WTC11 (cell line): ENCODE measurements at regions not wholly inside any gene's neighbourhood (a gene's known extent, or its start where the extent isn't known, plus 50 kb on each side); places are given as distances from the start of the nearest gene placed in this dataset.

Experiments
- ZNF121 ChIP-seq: sonication (generic); formaldehyde crosslinking; IDR thresholded peaks from 2 replicates; pipeline ENCODE4 v1.8.0; 2023; ENCODE audit warnings: missing genetic modification reagents
- ZNF416 ChIP-seq: fragments of 250-450 bp; sonication (Bioruptor Pico); IDR thresholded peaks from 2 replicates; pipeline ENCODE4 v1.9.0; 2021; ENCODE audit warnings: mild to moderate bottlenecking, inconsistent platforms

GRCh38 chr5:125117566-125117965, 371.1 kb upstream of the ZNF608 start:
- TF ChIP-seq ZNF121 (CRISPR knock-in tag) (no peak), ZNF416 (CRISPR knock-in tag) (no peak)
